CD14-positive monocyte (primary cell): ENCODE measurements at regions not wholly inside any gene's neighbourhood (a gene's known extent, or its start where the extent isn't known, plus 50 kb on each side); places are given as distances from the start of the nearest gene placed in this dataset.
"Not testable (repeated sequence)": the region's sequence is repeated elsewhere in the genome, so short reads cannot be mapped to it uniquely, and the experiment has no call there.

ENCODE experiments used
- DNase-seq, 3 donors: peaks; one replicate each; pipeline ENCODE4 v3.0.0-alpha.2; 2011 to 2022
- H2AFZ ChIP-seq: 2 replicates; pipeline ENCODE4 v1.6.0; 2012; ENCODE audit warnings: mild to moderate bottlenecking, low read depth, low read length, inconsistent platforms; ENCODE audit not compliant: insufficient read depth, poor library complexity, severe bottlenecking
- H3K27ac ChIP-seq, 2 donors: 1 replicate in 1 of 2; 2 replicates in 1 of 2; pipeline ENCODE4 v1.5.1; 2012 to 2013; ENCODE audit warnings: low read length in 2 of 2, control low read depth in 1 of 2, inconsistent platforms in 1 of 2, low read depth in 1 of 2, mild to moderate bottlenecking in 1 of 2
- H3K27me3 ChIP-seq, 2 donors: one replicate each; pipeline versions ENCODE4 v1.6.0 to v1.6.1; 2011 to 2013; ENCODE audit warnings: low read length in 2 of 2; ENCODE audit not compliant: control insufficient read depth in 2 of 2, insufficient read depth in 2 of 2
- H3K36me3 ChIP-seq, 2 donors: replicated peaks in 1 of 2; 1 replicate in 1 of 2; 2 replicates in 1 of 2; pipeline versions ENCODE4 v1.5.1 to v1.6.1; 2012 to 2013; ENCODE audit warnings: low read length in 2 of 2, control low read depth in 1 of 2, inconsistent platforms in 1 of 2, mild to moderate bottlenecking in 1 of 2; ENCODE audit not compliant: insufficient read depth in 2 of 2, control insufficient read depth in 1 of 2
- H3K4me1 ChIP-seq, 2 donors: 1 replicate in 1 of 2; 2 replicates in 1 of 2; pipeline versions ENCODE4 v1.5.1 to v1.6.1; 2012 to 2013; ENCODE audit warnings: low read length in 2 of 2, control low read depth in 1 of 2, inconsistent platforms in 1 of 2, mild to moderate bottlenecking in 1 of 2, moderate library complexity in 1 of 2; ENCODE audit not compliant: insufficient read depth in 2 of 2, control insufficient read depth in 1 of 2
- H3K4me2 ChIP-seq: replicated peaks from 2 replicates; pipeline ENCODE3; 2012; ENCODE audit warnings: low read length, moderate library complexity, mild to moderate bottlenecking; ENCODE audit not compliant: poor library complexity, severe bottlenecking; ENCODE audit errors: extremely low read depth
- H3K4me3 ChIP-seq, 3 experiments: fragments of 200-600 bp in 1 of 3; sonication (generic) in 1 of 3; replicated peaks in 1 of 3; 1 replicate in 2 of 3; 2 replicates in 1 of 3; pipeline ENCODE4 v1.5.1; 2011 to 2013; ENCODE audit warnings: low read length in 3 of 3, mild to moderate bottlenecking in 3 of 3, control low read depth in 2 of 3, low read depth in 2 of 3, inconsistent platforms in 1 of 3, moderate library complexity in 1 of 3
- H3K79me2 ChIP-seq: 2 replicates; pipeline ENCODE4 v1.6.0; 2012; ENCODE audit warnings: mild to moderate bottlenecking, control low read depth, inconsistent platforms, low read length, moderate library complexity; ENCODE audit not compliant: insufficient read depth
- H3K9ac ChIP-seq: 2 replicates; pipeline ENCODE4 v1.6.0; 2017; ENCODE audit warnings: low read length, mild to moderate bottlenecking; ENCODE audit not compliant: insufficient read depth, poor library complexity, severe bottlenecking
- H3K9me3 ChIP-seq, 2 donors: replicated peaks in 1 of 2; 1 replicate in 1 of 2; 2 replicates in 1 of 2; pipeline versions ENCODE4 v1.5.1 to v1.6.1; 2012 to 2013; ENCODE audit warnings: low read length in 2 of 2, control low read depth in 1 of 2; ENCODE audit not compliant: control insufficient read depth in 1 of 2, insufficient read depth in 1 of 2
- H4K20me1 ChIP-seq: 2 replicates; pipeline ENCODE4 v1.6.0; 2012; ENCODE audit warnings: mild to moderate bottlenecking, low read length, control low read depth, moderate library complexity; ENCODE audit not compliant: insufficient read depth
- H3K27ac Mint-ChIP-seq, 7 donors: one replicate each; pipeline ENCODE4 v1.8.0; 2020; ENCODE audit warnings: mild to moderate bottlenecking in 7 of 7, mixed read lengths in 7 of 7, moderate library complexity in 6 of 7, inconsistent platforms in 2 of 7
- H3K27me3 Mint-ChIP-seq, 3 donors: one replicate each; pipeline ENCODE4 v1.8.0; 2021 to 2022; ENCODE audit warnings: low read depth in 3 of 3, mild to moderate bottlenecking in 3 of 3, mixed read lengths in 3 of 3, moderate library complexity in 3 of 3, inconsistent platforms in 1 of 3
- H3K36me3 Mint-ChIP-seq, 2 donors: one replicate each; pipeline ENCODE4 v1.8.0; 2020; ENCODE audit warnings: mixed read lengths in 2 of 2, inconsistent platforms in 1 of 2, mild to moderate bottlenecking in 1 of 2
- H3K4me1 Mint-ChIP-seq: one replicate; pipeline ENCODE4 v1.8.0; 2020; ENCODE audit warnings: mild to moderate bottlenecking, mixed read lengths
- H3K4me3 Mint-ChIP-seq, 2 donors: one replicate each; pipeline ENCODE4 v1.8.0; 2020; ENCODE audit warnings: mild to moderate bottlenecking in 2 of 2, mixed read lengths in 2 of 2, moderate library complexity in 1 of 2
- H3K9me3 Mint-ChIP-seq, 7 donors: one replicate each; pipeline ENCODE4 v1.8.0; 2020 to 2022; ENCODE audit warnings: mixed read lengths in 7 of 7, mild to moderate bottlenecking in 6 of 7, moderate library complexity in 6 of 7, inconsistent platforms in 2 of 7
- WGBS: methylation state at CpG from one replicate; pipeline ENCODE4 v1.1.5; 2013; ENCODE audit warnings: missing lambda C conversion rate; ENCODE audit not compliant: insufficient coverage; 5-methylcytosine and 5-hydroxymethylcytosine counted together
- intact Hi-C, 2 donors: fragments of 100-400 bp; cut with micrococcal nuclease; formaldehyde crosslinking; loops; one replicate each; pipeline versions ENCODE4 v1.15.0 to v1.15.1; 2023
- TF ChIP-seq, protein P1 (sequence below): fragments of 200-600 bp; IDR thresholded peaks from one replicate; pipeline ENCODE4 v1.8.0; 2022; ENCODE audit warnings: antibody characterized with exemption, mild to moderate bottlenecking

DNA sequence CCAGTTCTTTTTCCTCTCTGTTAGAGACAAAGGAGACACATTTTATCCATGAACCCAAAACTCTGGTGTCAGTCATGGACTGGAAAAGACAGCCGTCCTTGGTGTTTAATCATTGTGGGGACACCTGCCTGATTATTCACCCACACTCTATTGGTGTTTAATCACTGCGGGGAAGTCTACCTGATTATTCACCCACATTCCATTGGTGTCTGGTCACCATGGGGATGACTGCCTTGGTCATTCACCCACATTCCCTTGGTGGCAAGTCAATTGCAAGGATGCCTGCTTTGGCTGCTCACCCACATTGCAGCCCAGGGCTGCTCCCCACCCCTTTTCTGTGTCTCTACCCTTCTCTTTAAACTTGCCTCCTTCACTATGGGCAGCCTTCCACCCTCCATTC is 589.7 kb upstream of the AMELY start:
- H3K27me3 Mint-ChIP-seq = peaks cover 0 to 4% (median 0%) of the 10 kb centered on the region in 3 donors

GRCh38 chrY:7496001-7496400 is 584.4 kb upstream of the AMELY start:
- Histone ChIP-seq H3K27me3 (no peaks in the 10 kb centered on the region), H3K4me3 (no peak overlapping the region), H3K9me3 (no peaks in the 10 kb centered on the region), H3K79me2 (no peaks in the 10 kb centered on the region), H3K9ac (no peak overlapping the region), H3K27ac (no peak overlapping the region), H4K20me1 (no peaks in the 10 kb centered on the region), H3K36me3 (no peaks in the 10 kb centered on the region), H3K4me1 (no peaks in the 10 kb centered on the region), H2AFZ (no peak overlapping the region), H3K4me2 (no peak overlapping the region)
- TF ChIP-seq, protein P1, sequence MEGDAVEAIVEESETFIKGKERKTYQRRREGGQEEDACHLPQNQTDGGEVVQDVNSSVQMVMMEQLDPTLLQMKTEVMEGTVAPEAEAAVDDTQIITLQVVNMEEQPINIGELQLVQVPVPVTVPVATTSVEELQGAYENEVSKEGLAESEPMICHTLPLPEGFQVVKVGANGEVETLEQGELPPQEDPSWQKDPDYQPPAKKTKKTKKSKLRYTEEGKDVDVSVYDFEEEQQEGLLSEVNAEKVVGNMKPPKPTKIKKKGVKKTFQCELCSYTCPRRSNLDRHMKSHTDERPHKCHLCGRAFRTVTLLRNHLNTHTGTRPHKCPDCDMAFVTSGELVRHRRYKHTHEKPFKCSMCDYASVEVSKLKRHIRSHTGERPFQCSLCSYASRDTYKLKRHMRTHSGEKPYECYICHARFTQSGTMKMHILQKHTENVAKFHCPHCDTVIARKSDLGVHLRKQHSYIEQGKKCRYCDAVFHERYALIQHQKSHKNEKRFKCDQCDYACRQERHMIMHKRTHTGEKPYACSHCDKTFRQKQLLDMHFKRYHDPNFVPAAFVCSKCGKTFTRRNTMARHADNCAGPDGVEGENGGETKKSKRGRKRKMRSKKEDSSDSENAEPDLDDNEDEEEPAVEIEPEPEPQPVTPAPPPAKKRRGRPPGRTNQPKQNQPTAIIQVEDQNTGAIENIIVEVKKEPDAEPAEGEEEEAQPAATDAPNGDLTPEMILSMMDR = no peak
- no CpG with 5 or more reads among the region's 1 CpG for WGBS
- no peak for DNase-seq
- H3K36me3 Mint-ChIP-seq = no peaks in the 10 kb centered on the region
- intact Hi-C loops = no loop called here
- no peaks in the 10 kb centered on the region for H3K4me1 Mint-ChIP-seq
- H3K27ac Mint-ChIP-seq = no peak overlapping the region
- peaks cover 0 to 2% (median 0%) of the 10 kb centered on the region in 7 donors for H3K9me3 Mint-ChIP-seq
- peaks cover 0 to 1% (median 0%) of the 10 kb centered on the region in 3 donors for H3K27me3 Mint-ChIP-seq
- H3K4me3 Mint-ChIP-seq = no peak overlapping the region

More for the DNA sequence above, 589.7 kb upstream of the AMELY start:
- no peaks in the 10 kb centered on the region for H3K4me1 Mint-ChIP-seq
- Histone ChIP-seq H3K79me2 (no peaks in the 10 kb centered on the region), H3K27ac (no peak overlapping the region), H3K4me1 (no peaks in the 10 kb centered on the region), H3K9me3 (no peaks in the 10 kb centered on the region), H3K4me2 (no peak overlapping the region), H3K36me3 (no peaks in the 10 kb centered on the region), H3K4me3 (no peak overlapping the region), H2AFZ (no peak overlapping the region), H4K20me1 (no peaks in the 10 kb centered on the region), H3K9ac (no peak overlapping the region), H3K27me3 (no peaks in the 10 kb centered on the region)
- DNase-seq = no peak
- H3K4me3 Mint-ChIP-seq = no peak overlapping the region
- peaks cover 0 to 10% (median 0%) of the 10 kb centered on the region in 7 donors for H3K9me3 Mint-ChIP-seq
- no peaks in the 10 kb centered on the region for H3K36me3 Mint-ChIP-seq
- TF ChIP-seq, protein P1 = no peak
- intact Hi-C loops = no loop called here
- 100% methylated on average over 1 of the region's 2 CpGs for WGBS
- no peak overlapping the region for H3K27ac Mint-ChIP-seq

DNA sequence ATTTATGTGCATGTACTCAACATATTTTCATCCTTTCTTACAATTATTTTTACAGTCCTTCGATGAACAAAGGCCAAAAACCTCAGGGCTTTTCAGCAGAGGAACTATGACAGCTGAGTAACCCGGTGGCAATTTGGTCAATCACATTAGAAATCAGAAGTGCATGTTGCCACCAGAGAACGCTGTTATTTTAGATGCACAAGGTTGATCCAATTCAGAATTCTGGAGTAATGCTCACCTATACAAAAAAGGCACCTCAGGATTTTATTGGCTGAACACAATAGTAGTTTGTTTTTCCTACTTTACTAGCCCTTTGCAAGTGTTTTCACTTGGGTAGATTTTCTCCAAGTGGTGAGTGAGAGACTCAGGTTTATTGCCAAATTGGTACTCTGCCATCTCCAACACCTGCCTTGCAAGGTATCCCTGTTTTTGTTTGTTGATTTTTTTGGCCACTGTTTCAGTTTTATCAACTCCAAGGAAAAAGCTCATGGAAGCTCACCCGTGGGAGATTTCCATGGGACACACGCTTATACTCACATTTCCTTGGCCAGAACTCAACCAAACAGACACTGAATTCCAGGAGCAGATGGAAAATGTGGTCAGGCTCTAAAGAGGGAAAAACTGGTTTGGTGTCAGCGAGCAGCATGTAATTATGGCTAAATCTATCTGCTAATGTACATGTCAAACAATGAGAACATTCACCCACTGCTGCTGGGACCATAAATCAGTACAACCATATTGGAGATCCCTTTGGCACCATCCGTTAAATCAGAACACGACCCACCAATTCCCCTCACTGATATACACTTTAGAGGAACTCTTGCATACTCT is 573.1 kb upstream of the AMELY start:
- H3K4me3 Mint-ChIP-seq, H3K27me3 Mint-ChIP-seq, H3K36me3 ChIP-seq, H3K27me3 ChIP-seq, H2AFZ ChIP-seq, H3K4me3 ChIP-seq, H3K9ac ChIP-seq, H3K9me3 ChIP-seq, H3K4me1 ChIP-seq, H3K4me1 Mint-ChIP-seq, H3K27ac Mint-ChIP-seq, H4K20me1 ChIP-seq, DNase-seq, H3K4me2 ChIP-seq, H3K27ac ChIP-seq, intact Hi-C loops, H3K9me3 Mint-ChIP-seq, H3K36me3 Mint-ChIP-seq, H3K79me2 ChIP-seq: not testable (repeated sequence)
- WGBS = 86% methylated on average over 1 of the region's 8 CpGs
